Endothelial cell (in vitro differentiated cells): ENCODE measurements at regions not wholly inside any gene's neighbourhood (a gene's known extent, or its start where the extent isn't known, plus 50 kb on each side); places are given as distances from the start of the nearest gene placed in this dataset.

Experiments
- DNase-seq: peaks from one replicate; pipeline ENCODE4 v3.0.0; 2021; ENCODE audit warnings: low spot score
- H3K27ac Mint-ChIP-seq: one replicate; pipeline ENCODE4 v1.8.0; 2021; ENCODE audit warnings: mixed read lengths, inconsistent platforms; ENCODE audit not compliant: unreplicated experiment
- H3K27me3 Mint-ChIP-seq: one replicate; pipeline ENCODE4 v1.8.0; 2021; ENCODE audit warnings: mild to moderate bottlenecking, moderate library complexity, mixed read lengths, inconsistent platforms; ENCODE audit not compliant: unreplicated experiment
- H3K36me3 Mint-ChIP-seq: one replicate; pipeline ENCODE4 v1.8.0; 2021; ENCODE audit warnings: mild to moderate bottlenecking, low read depth, mixed read lengths, inconsistent platforms; ENCODE audit not compliant: unreplicated experiment
- H3K4me1 Mint-ChIP-seq: one replicate; pipeline ENCODE4 v1.8.0; 2021; ENCODE audit warnings: mild to moderate bottlenecking, mixed read lengths, inconsistent platforms; ENCODE audit not compliant: unreplicated experiment
- H3K4me3 Mint-ChIP-seq: one replicate; pipeline ENCODE4 v1.8.0; 2021; ENCODE audit warnings: mild to moderate bottlenecking, mixed read lengths, inconsistent platforms; ENCODE audit not compliant: unreplicated experiment
- H3K9me3 Mint-ChIP-seq: one replicate; pipeline ENCODE4 v1.8.0; 2021; ENCODE audit warnings: mixed read lengths, inconsistent platforms; ENCODE audit not compliant: unreplicated experiment
- CTCF ChIP-seq: fragments of 200-600 bp; sonication (generic); IDR thresholded peaks from one replicate; pipeline ENCODE4 v1.5.0; 2021; ENCODE audit warnings: antibody characterized with exemption; ENCODE audit not compliant: unreplicated experiment

DNA sequence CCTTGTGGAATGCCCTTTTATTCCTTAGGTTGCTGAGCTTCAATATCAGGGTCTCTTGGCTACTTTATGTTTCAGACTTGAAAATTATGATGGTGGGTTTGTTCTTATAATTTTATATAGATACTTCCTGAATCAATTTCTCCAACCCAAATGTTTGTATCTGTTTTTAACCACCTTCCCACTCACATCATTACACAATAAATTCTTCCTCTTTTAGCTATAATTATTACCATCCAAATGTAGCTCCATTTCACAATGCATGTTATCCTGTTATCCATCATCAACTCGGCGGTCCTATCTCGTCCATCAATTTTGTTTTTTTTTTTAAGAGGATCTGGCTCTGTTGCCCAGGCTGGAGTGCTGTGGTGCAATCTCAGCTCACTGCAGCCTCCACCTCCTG, 357.6 kb upstream of the ZP4 start:
- no peak overlapping the region for H3K27ac Mint-ChIP-seq
- no peak for DNase-seq
- no peak overlapping the region for H3K4me3 Mint-ChIP-seq
- H3K36me3 Mint-ChIP-seq = no peaks in the 10 kb centered on the region
- peaks cover 3% of the 10 kb centered on the region for H3K4me1 Mint-ChIP-seq
- no peaks in the 10 kb centered on the region for H3K9me3 Mint-ChIP-seq
- H3K27me3 Mint-ChIP-seq = no peaks in the 10 kb centered on the region
- no peak for TF ChIP-seq CTCF

DNA sequence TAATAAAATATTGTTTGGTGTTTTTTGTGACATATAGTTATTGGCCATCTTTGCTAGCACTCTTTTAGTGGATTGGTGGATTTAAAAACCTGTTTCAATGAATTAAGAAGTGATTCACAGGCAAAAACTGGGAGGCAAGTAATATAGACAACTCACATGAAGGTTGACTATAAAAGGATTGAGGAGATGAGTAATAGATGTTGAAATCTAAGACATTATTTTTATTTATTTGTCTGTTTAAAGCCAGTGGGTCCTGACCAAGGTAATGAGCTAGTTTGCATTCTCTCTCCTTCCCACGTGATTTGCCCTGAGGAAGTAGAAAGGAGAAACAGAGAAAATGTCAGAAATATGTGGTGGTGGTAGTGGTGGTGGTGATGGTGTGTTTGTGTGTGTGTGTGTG, 351.5 kb upstream of the ZP4 start:
- Mint-ChIP-seq H3K36me3 (no peaks in the 10 kb centered on the region), H3K9me3 (no peaks in the 10 kb centered on the region), H3K4me1 (no peaks in the 10 kb centered on the region), H3K27ac (no peak overlapping the region), H3K4me3 (no peak overlapping the region), H3K27me3 (no peaks in the 10 kb centered on the region)
- TF ChIP-seq CTCF = no peak
- no peak for DNase-seq

DNA sequence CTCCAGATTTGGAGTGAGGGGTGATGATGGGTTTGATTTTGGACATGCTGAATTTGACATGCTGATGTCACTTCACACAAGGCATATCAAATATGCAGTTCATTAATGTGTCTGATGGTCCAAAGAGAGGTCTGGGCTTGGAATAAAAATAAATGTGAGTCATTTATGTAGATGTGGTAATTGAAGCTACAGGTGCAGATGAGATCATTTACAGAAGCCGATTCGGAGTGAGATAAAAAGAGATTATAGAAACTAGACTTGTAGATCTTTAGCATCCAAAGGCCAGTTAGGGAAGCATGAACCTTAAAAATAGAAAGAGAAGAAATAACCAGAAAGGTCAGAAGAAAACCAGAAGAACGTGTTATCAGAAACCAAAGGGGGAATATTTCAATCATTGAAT, 350.9 kb upstream of the ZP4 start:
- H3K27ac Mint-ChIP-seq = no peak overlapping the region

GRCh38 chr1:238239343-238239742, 348.6 kb upstream of the ZP4 start:
- DNase-seq = no peak
- Mint-ChIP-seq H3K9me3 (no peaks in the 10 kb centered on the region), H3K27me3 (no peaks in the 10 kb centered on the region), H3K4me1 (no peaks in the 10 kb centered on the region), H3K36me3 (no peaks in the 10 kb centered on the region), H3K4me3 (no peak overlapping the region), H3K27ac (no peak overlapping the region)
- no peak for TF ChIP-seq CTCF

More for the DNA sequence above, 350.9 kb upstream of the ZP4 start:
- TF ChIP-seq CTCF = no peak
- H3K27me3 Mint-ChIP-seq = no peaks in the 10 kb centered on the region
- no peak overlapping the region for H3K4me3 Mint-ChIP-seq
- no peaks in the 10 kb centered on the region for H3K36me3 Mint-ChIP-seq
- no peaks in the 10 kb centered on the region for H3K4me1 Mint-ChIP-seq
- H3K9me3 Mint-ChIP-seq = no peaks in the 10 kb centered on the region
- no peak for DNase-seq

DNA sequence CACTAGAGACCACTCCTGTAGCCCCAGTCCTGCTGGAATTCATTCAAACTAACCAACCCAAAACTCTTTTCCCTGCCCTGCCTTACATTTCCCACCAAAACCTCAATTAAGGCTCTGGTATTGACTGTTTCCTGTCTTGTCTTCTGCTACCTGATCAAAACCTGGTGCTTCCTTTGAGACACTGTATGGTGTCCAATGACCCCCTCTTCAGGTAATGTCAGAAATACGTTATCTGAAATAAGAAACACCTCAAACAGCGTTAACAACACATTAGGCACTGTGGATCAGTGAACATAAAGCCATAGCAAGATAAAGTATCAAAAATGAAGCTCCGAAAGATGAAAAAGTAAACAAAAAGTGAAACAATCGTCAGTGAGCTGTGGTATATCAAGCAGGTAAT, 343.2 kb upstream of the ZP4 start:
- H3K4me3 Mint-ChIP-seq = no peak overlapping the region

More for the DNA sequence above, 343.2 kb upstream of the ZP4 start:
- Mint-ChIP-seq H3K4me1 (no peaks in the 10 kb centered on the region), H3K27me3 (no peaks in the 10 kb centered on the region), H3K36me3 (no peaks in the 10 kb centered on the region), H3K9me3 (no peaks in the 10 kb centered on the region), H3K27ac (no peak overlapping the region)
- TF ChIP-seq CTCF = no peak
- no peak for DNase-seq
